Renal cortex interstitium (tissue), 11 donors: ENCODE measurements at regions not wholly inside any gene's neighbourhood (a gene's known extent, or its start where the extent isn't known, plus 50 kb on each side); places are given as distances from the start of the nearest gene placed in this dataset.

ENCODE experiments used
- DNase-seq, 11 donors: peaks; one replicate each; pipeline ENCODE4 v3.0.0-alpha.2; 2013; ENCODE audit warnings: low read depth in 9 of 11, low spot score in 4 of 11; ENCODE audit errors: extremely low read depth in 1 of 11

DNA sequence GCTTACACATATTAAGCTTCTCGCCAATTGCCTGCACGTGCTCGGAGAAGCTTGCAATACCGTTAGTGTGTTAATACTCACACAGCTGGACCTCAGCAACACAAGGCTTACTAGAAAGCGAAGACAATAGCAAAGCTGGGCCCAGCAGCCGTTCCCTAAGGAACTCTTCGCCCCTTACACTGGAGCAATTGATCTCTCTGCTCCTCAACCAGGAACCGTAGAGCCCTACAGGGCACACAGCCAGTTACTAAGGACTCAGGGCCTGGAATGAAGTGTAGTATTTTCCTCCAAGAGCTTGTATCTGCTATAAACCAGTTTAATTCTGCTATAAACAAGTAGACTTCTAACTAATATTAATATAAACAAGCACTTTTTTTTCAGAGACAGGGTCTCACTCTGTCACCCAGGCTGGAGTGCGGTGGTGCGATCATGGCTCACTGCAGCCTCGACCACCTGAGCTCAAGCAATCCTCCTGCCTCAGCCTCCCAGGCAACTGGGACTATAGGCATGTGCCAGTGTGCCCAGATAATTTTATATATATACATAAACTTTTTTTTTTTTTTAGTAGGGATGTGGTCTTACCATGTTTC lies 67.0 kb upstream of the SIMC1 start:
- DNase-seq = no peak

GRCh38 chr5:176172246-176172645 lies 66.0 kb upstream of the SIMC1 start:
- no peak for DNase-seq

GRCh38 chr5:176173647-176174046 lies 64.6 kb upstream of the SIMC1 start:
- DNase-seq = no peak

- DNase-seq = no peak
Observed at GRCh38 chr5:176174345-176175025, 63.7 kb upstream of the SIMC1 start.

GRCh38 chr5:176175101-176175852 lies 62.9 kb upstream of the SIMC1 start:
- no peak for DNase-seq

- no peak for DNase-seq
Observed at GRCh38 chr5:176176231-176176630, 62.0 kb upstream of the SIMC1 start.

DNA sequence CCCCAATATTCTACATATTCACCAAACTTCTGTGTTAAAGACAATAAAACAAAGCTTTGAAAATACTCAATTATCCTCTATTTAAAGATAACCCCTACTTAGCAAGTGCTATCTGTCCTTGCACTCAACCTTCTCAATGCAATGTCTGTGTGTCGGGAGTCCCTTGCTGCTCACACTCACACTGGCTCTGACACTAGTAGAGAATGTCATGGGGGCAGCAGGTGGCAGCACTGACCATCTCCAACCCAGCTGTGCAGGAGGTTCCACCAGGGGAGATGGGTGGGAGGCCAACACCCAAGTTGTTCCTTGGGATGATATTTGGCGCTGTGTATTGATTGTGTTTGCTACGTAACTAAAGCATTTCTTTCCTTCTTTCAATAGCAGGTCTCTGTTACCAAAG lies 59.4 kb upstream of the SIMC1 start:
- no peak for DNase-seq

DNA sequence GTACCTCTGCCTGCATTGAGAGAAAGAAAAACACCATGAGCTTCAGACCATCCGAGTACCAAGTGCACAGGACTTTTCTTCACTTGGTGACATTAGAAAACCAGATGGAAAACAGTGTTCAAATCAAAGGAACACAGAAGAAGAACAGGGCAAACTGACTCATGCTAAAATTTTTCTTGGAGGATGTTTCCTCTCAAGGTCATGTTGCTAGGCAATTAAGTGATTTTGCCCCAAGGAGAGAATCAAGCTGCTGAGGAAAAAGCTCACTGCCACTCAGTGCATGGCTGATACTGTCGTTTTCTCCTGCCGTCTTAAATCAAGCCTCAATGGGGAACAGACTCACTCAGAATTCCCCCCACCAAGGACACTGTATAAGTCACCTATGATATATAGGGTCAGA lies 57.9 kb upstream of the SIMC1 start:
- no peak for DNase-seq

- DNase-seq = no peak
Observed at GRCh38 chr5:176180781-176181180, 57.4 kb upstream of the SIMC1 start.

- DNase-seq = peak in 6 of 11 donors; percentile 24 to 78 (median 60)
Observed at GRCh38 chr5:176181271-176181855, 56.9 kb upstream of the SIMC1 start.

GRCh38 chr5:176183321-176184074 lies 54.7 kb upstream of the SIMC1 start:
- DNase-seq = peak in 10 of 11 donors; percentile 53 to 90 (median 70)

DNA sequence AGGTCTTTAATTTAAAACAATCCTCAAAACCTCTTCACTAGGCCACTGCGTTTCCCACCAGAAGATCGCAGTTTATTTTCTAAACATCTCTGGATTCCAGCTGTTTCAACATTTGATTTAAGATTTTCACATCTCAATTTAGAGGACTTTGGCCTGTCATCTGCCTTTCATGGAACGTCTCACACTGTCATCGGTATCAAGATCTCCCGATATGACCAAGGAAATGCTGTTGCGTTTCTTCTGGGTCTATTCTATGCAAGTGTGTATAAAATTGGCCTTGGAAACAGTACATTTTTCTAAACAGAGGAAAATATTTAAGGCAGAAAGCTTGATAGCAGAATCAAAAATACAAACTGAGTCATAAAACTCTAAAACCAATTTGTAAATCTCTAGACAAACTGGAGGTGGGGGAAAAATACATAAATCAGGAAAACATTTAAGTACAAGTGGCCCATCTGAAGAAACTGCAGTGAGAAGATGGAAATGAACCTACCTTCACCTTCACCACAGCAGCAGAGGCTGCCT lies 53.6 kb upstream of the SIMC1 start:
- DNase-seq = no peak

DNA sequence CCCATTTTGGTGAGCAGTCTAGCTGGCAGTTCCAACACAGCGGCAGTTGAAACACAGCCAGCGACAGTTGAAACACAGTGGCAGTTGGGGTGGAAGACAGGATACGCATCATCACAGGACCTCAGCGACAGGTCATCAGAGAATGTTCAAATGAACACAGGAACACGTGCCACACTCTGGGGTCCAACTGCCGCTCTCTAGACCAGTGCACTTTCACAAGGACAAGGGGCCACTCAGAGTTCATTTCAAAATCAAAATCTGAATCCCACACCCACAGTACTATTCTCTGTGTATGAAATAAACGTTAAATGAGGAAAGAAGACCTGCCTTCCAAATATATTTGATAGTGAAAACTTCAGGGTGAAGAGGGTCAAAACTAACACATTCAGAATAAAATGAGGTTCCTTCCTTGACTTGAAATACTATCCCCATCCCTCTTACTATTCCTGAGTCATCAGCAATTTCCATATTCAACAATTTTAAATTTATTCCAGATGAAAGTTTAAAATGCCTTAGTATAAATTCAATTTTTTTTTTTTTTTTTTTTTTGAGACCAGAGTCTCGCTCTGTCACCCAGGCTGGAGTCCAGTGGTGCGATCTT lies 53.0 kb upstream of the SIMC1 start:
- no peak for DNase-seq

DNA sequence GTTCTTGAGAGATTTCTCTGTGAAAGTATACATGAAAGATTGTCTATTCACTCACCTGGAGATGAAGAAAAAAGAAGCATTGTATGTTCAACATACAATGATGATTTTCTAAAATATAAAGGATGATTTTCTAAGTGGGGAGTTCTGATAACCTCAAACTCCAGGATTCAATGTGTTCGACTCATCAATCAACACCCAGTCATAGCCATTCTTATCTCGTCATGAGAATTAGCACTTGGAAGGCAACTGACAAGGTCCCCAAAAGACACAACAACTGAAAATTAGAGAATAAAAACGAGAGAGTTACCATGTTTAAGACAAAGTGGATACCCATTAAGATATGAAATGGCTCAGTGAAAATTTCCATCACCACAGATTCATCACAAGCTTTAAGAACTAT lies 52.1 kb upstream of the SIMC1 start:
- no peak for DNase-seq

- DNase-seq = no peak
Observed at GRCh38 chr5:176187276-176188062, 50.8 kb upstream of the SIMC1 start.

GRCh38 chr5:176188085-176188484 lies 50.1 kb upstream of the SIMC1 start:
- DNase-seq = no peak
